ENCODE measurements at regions not wholly inside any gene's neighbourhood (a gene's known extent, or its start where the extent isn't known, plus 50 kb on each side); places are given as distances from the start of the nearest gene placed in this dataset.

- TF ChIP-seq ATF2 (IDR thresholded peaks at IDR 0.05; ENCODE audit: low read length) = no peak
- no peak for TF ChIP-seq RNF2 (IDR thresholded peaks at IDR 0.05; ENCODE audit: borderline replicate concordance, low read depth, low read length, missing control alignments, poor library complexity, severe bottlenecking)
- no peak for TF ChIP-seq SRF (IDR thresholded peaks at IDR 0.05; ENCODE audit: low read depth, low read length)
- TF ChIP-seq SP1 (IDR thresholded peaks at IDR 0.05; ENCODE audit: low read depth, low read length) = no peak
Observed at GRCh38 chr4:162403932-162404331, 240.1 kb upstream of the FSTL5 start (continued).

All from H1 (cell line).